ENCODE measurements at regions not wholly inside any gene's neighbourhood (a gene's known extent, or its start where the extent isn't known, plus 50 kb on each side); places are given as distances from the start of the nearest gene placed in this dataset.

DNA sequence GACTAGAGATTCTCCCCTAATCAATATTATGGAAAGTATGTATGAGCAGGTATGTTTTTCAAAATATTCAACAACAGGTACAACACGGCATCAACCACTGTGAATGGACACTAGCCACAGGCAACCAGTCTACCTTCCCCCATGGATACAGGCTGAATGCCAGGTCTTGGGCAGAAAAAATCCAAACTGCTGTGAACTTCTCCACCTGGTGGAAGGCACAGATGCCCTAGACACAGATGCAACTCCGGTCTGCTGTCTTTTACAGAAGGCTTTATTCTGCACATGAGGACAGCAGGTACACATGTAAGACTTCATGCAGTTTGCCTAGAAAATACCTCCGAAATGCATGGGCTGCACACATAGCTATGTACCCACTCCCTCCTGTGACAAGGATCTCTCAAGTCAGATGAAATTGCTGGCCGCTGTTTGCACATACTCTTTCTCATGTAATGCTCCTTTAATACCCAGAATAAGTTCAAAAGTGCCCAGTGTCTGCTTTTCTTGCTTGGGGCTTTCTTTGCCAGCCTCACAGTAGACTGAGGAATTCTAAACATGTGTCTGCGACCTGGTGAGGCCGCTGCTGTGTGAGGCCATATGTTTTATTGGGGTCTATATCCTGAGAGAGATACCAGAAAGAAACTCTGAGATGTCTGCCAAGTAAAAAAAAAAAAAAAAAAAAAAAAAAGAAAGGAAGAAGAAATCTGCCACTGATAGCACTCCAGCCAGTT lies 325.9 kb downstream of the FOXO1 start:
- TF ChIP-seq, protein P1, sequence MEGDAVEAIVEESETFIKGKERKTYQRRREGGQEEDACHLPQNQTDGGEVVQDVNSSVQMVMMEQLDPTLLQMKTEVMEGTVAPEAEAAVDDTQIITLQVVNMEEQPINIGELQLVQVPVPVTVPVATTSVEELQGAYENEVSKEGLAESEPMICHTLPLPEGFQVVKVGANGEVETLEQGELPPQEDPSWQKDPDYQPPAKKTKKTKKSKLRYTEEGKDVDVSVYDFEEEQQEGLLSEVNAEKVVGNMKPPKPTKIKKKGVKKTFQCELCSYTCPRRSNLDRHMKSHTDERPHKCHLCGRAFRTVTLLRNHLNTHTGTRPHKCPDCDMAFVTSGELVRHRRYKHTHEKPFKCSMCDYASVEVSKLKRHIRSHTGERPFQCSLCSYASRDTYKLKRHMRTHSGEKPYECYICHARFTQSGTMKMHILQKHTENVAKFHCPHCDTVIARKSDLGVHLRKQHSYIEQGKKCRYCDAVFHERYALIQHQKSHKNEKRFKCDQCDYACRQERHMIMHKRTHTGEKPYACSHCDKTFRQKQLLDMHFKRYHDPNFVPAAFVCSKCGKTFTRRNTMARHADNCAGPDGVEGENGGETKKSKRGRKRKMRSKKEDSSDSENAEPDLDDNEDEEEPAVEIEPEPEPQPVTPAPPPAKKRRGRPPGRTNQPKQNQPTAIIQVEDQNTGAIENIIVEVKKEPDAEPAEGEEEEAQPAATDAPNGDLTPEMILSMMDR (IDR thresholded peaks at IDR 0.05), result no peak
- TF ChIP-seq POLR2A (IDR thresholded peaks at IDR 0.05), result no peak
